ENCODE measurements at regions not wholly inside any gene's neighbourhood (a gene's known extent, or its start where the extent isn't known, plus 50 kb on each side); places are given as distances from the start of the nearest gene placed in this dataset.
"Not testable (repeated sequence)": the region's sequence is repeated elsewhere in the genome, so short reads cannot be mapped to it uniquely, and the experiment has no call there.

DNA sequence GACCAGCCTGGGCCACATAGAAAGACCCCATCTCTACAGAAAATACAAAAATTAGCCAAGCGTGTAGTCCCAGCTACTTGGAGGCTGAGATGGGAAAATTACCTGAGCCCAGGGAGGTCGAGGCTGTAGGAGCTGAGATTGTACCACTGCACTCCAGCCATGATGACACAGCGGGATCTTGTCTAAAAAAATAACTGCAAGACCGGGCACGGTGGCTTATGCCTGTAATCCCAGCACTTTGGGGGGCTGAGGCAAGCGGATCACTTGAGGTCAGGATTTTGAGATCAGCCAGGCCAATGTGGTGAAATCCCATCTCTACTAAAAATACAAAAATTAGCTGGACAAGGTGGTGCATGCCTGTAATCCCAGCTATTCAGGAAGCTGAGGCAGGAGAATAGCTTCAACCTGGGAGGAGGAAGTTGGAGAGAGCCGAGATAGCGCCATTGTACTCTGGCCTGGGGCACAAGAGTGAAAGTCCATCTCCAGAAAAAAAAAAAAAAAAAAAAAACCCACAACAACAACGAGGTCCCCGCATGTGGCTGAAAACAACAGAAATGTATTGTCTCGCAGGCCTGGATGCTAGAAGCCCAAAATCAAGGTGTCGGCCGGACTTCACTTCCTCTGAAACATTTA lies 50.7 kb upstream of the DEFB108B start:
- TF ChIP-seq, protein P1, sequence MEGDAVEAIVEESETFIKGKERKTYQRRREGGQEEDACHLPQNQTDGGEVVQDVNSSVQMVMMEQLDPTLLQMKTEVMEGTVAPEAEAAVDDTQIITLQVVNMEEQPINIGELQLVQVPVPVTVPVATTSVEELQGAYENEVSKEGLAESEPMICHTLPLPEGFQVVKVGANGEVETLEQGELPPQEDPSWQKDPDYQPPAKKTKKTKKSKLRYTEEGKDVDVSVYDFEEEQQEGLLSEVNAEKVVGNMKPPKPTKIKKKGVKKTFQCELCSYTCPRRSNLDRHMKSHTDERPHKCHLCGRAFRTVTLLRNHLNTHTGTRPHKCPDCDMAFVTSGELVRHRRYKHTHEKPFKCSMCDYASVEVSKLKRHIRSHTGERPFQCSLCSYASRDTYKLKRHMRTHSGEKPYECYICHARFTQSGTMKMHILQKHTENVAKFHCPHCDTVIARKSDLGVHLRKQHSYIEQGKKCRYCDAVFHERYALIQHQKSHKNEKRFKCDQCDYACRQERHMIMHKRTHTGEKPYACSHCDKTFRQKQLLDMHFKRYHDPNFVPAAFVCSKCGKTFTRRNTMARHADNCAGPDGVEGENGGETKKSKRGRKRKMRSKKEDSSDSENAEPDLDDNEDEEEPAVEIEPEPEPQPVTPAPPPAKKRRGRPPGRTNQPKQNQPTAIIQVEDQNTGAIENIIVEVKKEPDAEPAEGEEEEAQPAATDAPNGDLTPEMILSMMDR (IDR thresholded peaks at IDR 0.05): not testable (repeated sequence)
- not testable (repeated sequence) for TF ChIP-seq POLR2A (IDR thresholded peaks at IDR 0.05)
